CMK (cell line): ENCODE measurements at regions not wholly inside any gene's neighbourhood (a gene's known extent, or its start where the extent isn't known, plus 50 kb on each side); places are given as distances from the start of the nearest gene placed in this dataset.
"Not testable (repeated sequence)": the region's sequence is repeated elsewhere in the genome, so short reads cannot be mapped to it uniquely, and the experiment has no call there.

Source experiments
- DNase-seq: peaks from one replicate; pipeline ENCODE4 v3.0.0-alpha.2; 2010; ENCODE audit warnings: low read depth

- no peak for DNase-seq
Measured at GRCh38 chr1:2950926-2951305, 70.4 kb upstream of the ACTRT2 start.

DNA sequence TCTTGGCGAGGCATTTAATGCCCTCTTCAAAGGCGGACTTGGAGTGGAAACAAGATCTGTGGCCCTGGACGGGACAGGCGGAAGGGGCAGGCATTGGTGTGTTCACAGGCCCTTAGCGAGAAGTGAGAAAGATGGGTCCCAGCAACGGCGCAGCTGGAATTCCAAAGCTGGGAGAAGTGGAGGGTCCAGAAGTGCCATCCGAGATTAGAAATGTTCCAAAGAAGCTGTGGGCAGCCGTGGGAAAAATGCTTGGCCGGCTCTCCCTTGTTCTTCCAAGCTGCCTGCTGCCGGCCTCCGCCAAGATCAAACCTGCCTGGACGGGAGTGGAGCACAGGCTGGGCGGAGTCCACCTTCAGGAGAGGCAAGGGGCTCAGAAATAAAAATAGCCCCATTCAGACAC lies 69.4 kb upstream of the ACTRT2 start:
- DNase-seq, result no peak

DNA sequence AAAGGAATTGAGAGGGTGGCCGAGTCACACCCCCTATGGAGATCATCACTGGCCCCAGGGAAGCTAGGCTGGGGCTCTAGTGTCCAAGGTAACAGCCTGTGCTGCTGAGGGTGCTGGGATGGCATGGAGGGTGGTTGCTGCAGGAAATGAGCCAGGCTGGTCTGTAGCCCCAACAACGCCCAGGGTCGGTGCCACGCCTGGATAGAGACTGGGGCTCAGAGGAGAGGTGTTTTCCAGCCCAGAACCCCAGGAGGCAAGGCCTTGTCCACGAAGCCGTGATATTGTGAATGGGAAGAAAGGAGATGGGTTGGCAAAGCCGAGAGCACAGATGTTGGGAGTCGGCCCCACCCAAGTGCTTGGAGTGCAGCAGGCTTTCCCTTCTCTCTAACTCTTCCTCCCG lies 68.9 kb upstream of the ACTRT2 start:
- no peak for DNase-seq

DNA sequence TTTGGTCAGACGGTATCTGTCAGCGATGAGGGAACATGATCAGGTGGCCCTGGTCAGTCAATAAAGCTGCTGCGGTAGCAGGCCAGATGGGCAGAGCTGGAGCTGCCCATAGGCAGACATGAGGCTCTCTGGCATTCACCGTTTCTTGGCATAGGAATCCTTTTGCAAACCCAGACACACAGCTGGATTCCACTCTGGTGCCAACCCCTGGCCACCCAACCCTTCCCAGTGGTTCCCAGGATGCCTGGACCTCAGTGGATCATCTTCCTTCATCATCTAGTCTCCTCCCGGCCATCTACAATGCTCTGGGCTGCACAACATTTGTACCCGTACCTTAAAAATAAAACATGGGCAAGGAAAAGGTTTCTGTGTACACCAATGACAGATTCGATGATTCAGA lies 68.3 kb upstream of the ACTRT2 start:
- DNase-seq, result no peak

GRCh38 chr1:2953688-2954285 lies 67.5 kb upstream of the ACTRT2 start:
- DNase-seq, result no peak

DNA sequence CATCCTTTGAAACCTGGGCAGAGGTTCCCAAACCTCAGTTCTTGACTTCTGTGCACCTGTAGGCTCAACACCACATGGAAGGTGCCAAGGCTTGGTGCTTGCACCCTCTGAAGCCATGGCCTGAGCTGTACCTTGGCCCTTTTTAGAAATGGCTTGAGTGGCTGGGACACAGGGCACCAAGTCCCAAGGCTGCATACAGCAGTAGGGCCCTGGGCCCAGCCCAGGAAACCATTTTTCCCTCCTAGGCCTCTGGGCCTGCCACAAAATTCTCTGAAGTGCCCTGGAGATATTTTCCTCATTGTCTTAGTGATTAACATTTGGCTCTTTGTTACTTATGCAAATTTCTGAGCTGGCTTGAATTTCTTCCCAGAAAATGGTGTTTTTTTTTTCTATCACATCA lies 65.6 kb upstream of the ACTRT2 start:
- DNase-seq, result no peak

- peak; percentile 47 for DNase-seq
Measured at GRCh38 chr1:2956576-2956975, 64.7 kb upstream of the ACTRT2 start.

GRCh38 chr1:2957329-2957728 lies 63.9 kb upstream of the ACTRT2 start:
- no peak for DNase-seq

GRCh38 chr1:2959881-2960280 lies 61.4 kb upstream of the ACTRT2 start:
- DNase-seq, result not testable (repeated sequence)

GRCh38 chr1:2961081-2961480 lies 60.2 kb upstream of the ACTRT2 start:
- no peak for DNase-seq

DNA sequence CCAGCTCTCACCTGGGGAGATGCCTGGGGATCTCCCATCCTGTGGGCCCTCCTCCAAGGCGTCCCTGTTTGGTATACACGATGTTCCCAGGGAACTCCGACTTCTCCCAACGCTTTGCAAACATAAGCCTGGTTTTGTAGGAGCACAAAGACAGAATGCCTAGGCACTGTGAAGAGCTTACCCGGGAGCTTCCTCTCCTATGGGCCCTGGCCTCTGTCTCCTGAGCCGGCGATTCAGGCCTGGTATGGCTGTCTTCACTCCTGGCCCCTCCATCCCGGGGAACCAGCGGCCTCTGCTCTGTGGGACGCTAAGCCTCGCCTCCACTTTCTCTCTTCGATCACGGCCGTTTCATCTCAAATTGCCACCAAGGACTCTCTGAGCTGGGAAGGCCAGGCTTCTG lies 59.6 kb upstream of the ACTRT2 start:
- no peak for DNase-seq

DNA sequence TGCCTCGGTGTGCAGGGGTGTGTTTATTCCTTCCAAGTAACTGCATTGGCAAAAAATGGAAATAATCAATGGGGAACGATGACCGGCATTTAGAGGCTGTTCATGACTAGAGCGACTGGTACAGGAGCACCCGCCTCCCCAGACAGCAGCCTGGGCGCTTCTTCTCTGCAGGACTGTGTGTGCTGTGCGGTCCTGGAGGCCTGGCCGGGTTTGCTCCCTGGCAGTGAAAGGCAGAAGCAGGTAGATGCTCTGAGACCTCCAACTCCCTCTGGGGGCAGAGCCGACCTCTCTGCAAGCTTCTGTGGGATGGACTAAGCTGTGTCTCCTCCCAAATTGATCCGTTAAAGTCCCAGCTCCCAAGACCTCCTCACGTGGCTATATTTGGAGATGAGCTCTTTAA lies 59.2 kb upstream of the ACTRT2 start:
- no peak for DNase-seq

DNA sequence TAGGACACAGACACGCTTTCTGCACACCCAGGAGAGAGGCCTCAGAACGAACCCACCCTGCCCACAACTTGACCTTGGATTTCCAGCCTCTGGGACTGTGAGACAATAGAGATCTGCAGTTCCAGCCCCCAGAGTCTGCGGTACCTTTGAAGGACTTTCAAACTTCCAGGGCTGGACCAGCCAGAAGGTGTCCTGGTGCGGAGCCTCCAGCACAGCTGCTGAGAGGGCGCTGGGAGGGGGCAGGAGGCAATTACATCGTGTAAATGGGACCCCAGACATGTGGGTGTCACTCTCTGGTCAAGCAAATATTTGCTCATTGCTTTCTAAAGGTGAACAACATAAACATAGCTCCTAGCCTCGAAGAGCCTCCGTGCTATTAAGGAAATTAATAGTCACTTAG lies 58.7 kb upstream of the ACTRT2 start:
- DNase-seq, result no peak

DNA sequence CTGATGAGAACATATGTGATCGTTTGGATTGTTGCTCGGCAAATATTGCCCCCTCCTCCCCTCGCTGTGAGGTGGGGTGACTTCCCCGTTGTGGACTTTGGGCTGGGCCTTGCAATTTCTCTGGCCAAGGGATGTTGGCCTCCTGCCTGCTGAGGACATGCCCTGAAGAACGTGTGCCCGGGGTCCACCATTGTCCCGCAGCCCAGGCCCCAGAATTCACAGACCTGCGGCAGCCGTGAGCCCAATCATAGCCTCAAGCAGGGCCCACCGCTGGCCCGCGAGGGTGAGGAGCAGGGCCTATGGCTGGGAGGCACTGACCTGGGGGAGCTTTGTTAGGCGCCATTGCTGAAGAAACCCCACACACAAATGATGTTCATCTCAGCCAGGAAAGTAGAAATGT lies 58.3 kb upstream of the ACTRT2 start:
- no peak for DNase-seq

DNA sequence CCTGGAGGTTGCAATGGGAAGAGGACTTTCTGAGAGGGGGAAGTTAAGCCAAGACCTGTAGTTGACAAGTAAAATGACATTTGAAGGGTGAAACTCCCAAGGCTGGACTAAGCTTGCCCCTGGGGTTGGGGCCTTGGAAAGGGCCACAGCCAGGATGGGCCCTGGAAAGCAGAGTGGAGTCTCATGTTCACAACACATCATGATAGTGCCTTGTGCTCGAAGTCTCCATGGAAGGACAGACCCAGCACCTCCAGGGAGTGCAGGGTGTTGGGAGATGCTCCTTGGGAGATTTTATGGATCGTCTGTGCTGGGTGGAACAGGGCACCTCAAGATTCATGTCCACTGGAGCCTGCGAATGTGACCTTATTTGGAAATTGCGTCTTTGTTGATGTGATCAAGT lies 55.6 kb upstream of the ACTRT2 start:
- no peak for DNase-seq

DNA sequence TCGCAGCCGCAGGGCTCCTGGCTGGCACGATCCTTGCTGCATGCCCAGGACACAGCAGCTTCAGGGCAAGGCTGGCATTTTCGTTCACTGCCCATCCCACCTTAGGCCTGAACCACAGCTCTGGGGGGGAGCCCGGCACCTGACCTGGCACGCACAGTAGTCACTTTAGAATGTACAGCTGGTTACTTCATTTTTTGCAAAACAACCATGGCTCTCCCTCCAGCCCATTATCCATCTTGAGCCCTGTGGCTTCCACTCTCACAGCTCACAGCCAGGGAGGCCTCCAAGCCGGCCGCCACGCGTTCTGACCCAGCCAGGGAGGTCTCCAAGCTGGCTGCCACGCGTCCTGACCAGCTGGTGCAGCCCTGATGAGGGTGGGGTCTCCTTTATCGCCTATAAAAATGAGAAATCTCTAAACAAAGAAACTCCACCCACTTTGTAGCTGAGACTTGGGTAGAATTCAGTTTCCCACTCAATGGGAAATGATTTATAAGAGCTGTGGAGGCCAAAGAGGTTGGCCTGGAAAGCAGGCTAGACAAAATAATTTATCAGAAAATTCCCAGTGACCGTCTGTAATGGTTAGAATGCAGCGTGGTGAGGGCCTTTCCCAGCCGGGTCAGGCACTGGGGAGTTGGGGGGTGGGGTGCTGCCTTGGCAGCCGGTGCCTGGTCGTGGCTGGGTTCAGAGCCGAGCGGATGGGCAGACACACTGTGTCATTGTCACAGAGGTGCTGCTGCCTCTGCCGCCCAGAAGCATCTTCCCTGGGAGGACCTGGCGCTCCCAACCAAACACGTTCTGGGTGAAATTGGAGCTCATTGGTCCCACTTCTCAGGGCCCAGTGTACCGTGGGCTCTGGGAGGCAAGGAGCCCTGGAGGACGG lies 54.6 kb upstream of the ACTRT2 start:
- DNase-seq, result no peak

- no peak for DNase-seq
Measured at GRCh38 chr1:2967329-2967725, 53.9 kb upstream of the ACTRT2 start.

GRCh38 chr1:2967881-2968280 lies 53.4 kb upstream of the ACTRT2 start:
- DNase-seq, result no peak

- DNase-seq, result no peak
Measured at GRCh38 chr1:2968471-2968881, 52.8 kb upstream of the ACTRT2 start.

- no peak for DNase-seq
Measured at GRCh38 chr1:2969011-2969844, 52.0 kb upstream of the ACTRT2 start.

DNA sequence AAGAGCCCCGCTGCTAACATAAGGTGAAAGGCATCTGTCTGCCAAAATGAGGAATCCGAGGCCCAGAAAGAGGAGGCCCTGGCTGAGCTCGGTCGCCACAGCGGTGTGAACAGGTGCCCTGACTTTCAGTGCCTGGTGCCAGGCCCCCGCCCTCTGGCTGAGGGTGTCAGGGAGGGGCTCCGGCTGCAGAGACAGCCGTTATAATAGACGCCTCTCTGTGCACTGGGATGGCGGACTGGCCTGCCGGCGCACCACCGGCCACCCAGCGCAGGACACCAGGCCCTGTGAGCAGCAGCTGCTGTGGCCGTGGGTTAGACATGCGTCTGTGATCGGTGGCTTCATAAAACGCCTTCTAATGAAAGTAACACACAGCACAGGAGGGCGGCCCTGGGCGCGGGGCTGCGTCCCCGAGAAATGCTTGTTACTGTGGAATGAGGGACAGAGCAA lies 51.4 kb upstream of the ACTRT2 start:
- no peak for DNase-seq

- no peak for DNase-seq
Measured at GRCh38 chr1:2970311-2971071, 50.8 kb upstream of the ACTRT2 start.
